ENCODE measurements at regions not wholly inside any gene's neighbourhood (a gene's known extent, or its start where the extent isn't known, plus 50 kb on each side); places are given as distances from the start of the nearest gene placed in this dataset.
"Not testable (repeated sequence)": the region's sequence is repeated elsewhere in the genome, so short reads cannot be mapped to it uniquely, and the experiment has no call there.

GRCh38 chr20:60100780-60101179, 142.6 kb downstream of the CDH26 start:
- DNase-seq = no peak

- no peak for DNase-seq
These were observed 143.1 kb downstream of the CDH26 start for GRCh38 chr20:60101201-60101890.

GRCh38 chr20:60101891-60102281, 143.7 kb downstream of the CDH26 start:
- no peak for DNase-seq

GRCh38 chr20:60102665-60103210, 144.5 kb downstream of the CDH26 start:
- no peak for DNase-seq

GRCh38 chr20:60104993-60105803, 147.0 kb downstream of the CDH26 start:
- no peak for DNase-seq

GRCh38 chr20:60106186-60106585, 148.0 kb downstream of the CDH26 start:
- not testable (repeated sequence) for DNase-seq

GRCh38 chr20:60107621-60108390, 149.6 kb downstream of the CDH26 start:
- no peak for DNase-seq

GRCh38 chr20:60108397-60108796, 150.2 kb downstream of the CDH26 start:
- DNase-seq = no peak

- no peak for DNase-seq
These were observed 155.0 kb downstream of the CDH26 start for GRCh38 chr20:60113024-60113724.

- DNase-seq = no peak
These were observed 155.5 kb downstream of the CDH26 start for GRCh38 chr20:60113771-60114170.

- DNase-seq = no peak
These were observed 157.2 kb downstream of the CDH26 start for GRCh38 chr20:60115451-60115850.

GRCh38 chr20:60116128-60116909, 158.1 kb downstream of the CDH26 start:
- DNase-seq = no peak

GRCh38 chr20:60117065-60117464, 158.8 kb downstream of the CDH26 start:
- no peak for DNase-seq

GRCh38 chr20:60121903-60122302, 163.7 kb downstream of the CDH26 start:
- no peak for DNase-seq

GRCh38 chr20:60122671-60123070, 164.4 kb downstream of the CDH26 start:
- DNase-seq = no peak

- no peak for DNase-seq
These were observed 164.9 kb downstream of the CDH26 start for GRCh38 chr20:60123096-60123495.

- no peak for DNase-seq
These were observed 165.4 kb downstream of the CDH26 start for GRCh38 chr20:60123652-60124051.

- no peak for DNase-seq
These were observed 166.7 kb downstream of the CDH26 start for GRCh38 chr20:60124776-60125381.

GRCh38 chr20:60125513-60125912, 167.3 kb downstream of the CDH26 start:
- no peak for DNase-seq

- DNase-seq = no peak
These were observed 168.8 kb downstream of the CDH26 start for GRCh38 chr20:60126975-60127374.

- no peak for DNase-seq
These were observed 173.2 kb downstream of the CDH26 start for GRCh38 chr20:60131375-60131774.

All from NCI-H510A (cell line).